Effector memory CD8-positive, alpha-beta T cell (primary cell): ENCODE measurements at regions not wholly inside any gene's neighbourhood (a gene's known extent, or its start where the extent isn't known, plus 50 kb on each side); places are given as distances from the start of the nearest gene placed in this dataset.
"Not testable (repeated sequence)": the region's sequence is repeated elsewhere in the genome, so short reads cannot be mapped to it uniquely, and the experiment has no call there.

Source experiments
- ATAC-seq: fragments of 150-1000 bp; cut with Tn5 transposase; replicated peaks from 2 replicates; pipeline ENCODE4 v1.10.0; 2021; ENCODE audit warnings: mild to moderate bottlenecking, moderate library complexity
- DNase-seq, 3 experiments: peaks; one replicate each; pipeline ENCODE4 v3.0.0; 2021
- H3K27ac Mint-ChIP-seq, 2 donors: one replicate each; pipeline ENCODE4 v1.8.0; 2022; ENCODE audit warnings: mild to moderate bottlenecking in 2 of 2, mixed read lengths in 2 of 2, moderate library complexity in 2 of 2
- H3K27me3 Mint-ChIP-seq, 2 donors: one replicate each; pipeline ENCODE4 v1.8.0; 2022; ENCODE audit warnings: mixed read lengths in 2 of 2
- H3K36me3 Mint-ChIP-seq: one replicate; pipeline ENCODE4 v1.8.0; 2022; ENCODE audit warnings: mild to moderate bottlenecking, moderate library complexity, mixed read lengths; ENCODE audit not compliant: insufficient read depth
- H3K4me1 Mint-ChIP-seq, 2 donors: one replicate each; pipeline ENCODE4 v1.8.0; 2022; ENCODE audit warnings: low read depth in 2 of 2, mixed read lengths in 2 of 2
- H3K4me3 Mint-ChIP-seq, 2 donors: one replicate each; pipeline ENCODE4 v1.8.0; 2022; ENCODE audit warnings: mild to moderate bottlenecking in 2 of 2, mixed read lengths in 2 of 2, moderate library complexity in 2 of 2
- H3K9me3 Mint-ChIP-seq, 2 donors: one replicate each; pipeline ENCODE4 v1.8.0; 2022; ENCODE audit warnings: mixed read lengths in 2 of 2

DNA sequence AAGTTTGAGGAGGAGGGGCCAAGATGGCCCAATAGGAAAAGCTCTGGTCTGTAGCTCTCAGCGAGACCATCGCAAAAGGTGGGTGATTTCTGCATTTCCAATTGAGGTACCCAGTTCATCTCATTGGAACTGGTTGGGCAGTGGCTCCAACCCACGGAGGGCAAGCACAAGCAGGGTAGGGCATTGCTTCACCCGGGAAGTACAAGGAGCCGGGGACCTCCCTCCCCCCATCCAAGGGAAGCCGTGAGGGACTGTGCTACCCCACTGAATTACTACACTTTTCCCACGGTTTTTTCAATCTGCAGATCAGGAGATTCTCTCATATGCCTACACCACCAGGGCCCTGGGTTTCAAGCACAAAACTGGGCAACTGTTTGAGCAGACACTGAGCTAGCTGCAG, 58.0 kb upstream of the EFCAB3 start:
- ATAC-seq (no peak), DNase-seq (no peak)
- no peak overlapping the region for H3K4me3 Mint-ChIP-seq
- peaks cover 32 to 35% of the 10 kb centered on the region in 2 donors for H3K27me3 Mint-ChIP-seq
- H3K36me3 Mint-ChIP-seq, result no peaks in the 10 kb centered on the region
- no peaks in the 10 kb centered on the region for H3K9me3 Mint-ChIP-seq
- no peaks in the 10 kb centered on the region for H3K4me1 Mint-ChIP-seq
- H3K27ac Mint-ChIP-seq, result no peak overlapping the region

GRCh38 chr17:62321451-62321850, 58.9 kb upstream of the EFCAB3 start:
- Mint-ChIP-seq H3K27me3 (peaks cover 35 to 40% of the 10 kb centered on the region in 2 donors), H3K27ac (no peak overlapping the region), H3K4me3 (no peak overlapping the region), H3K4me1 (no peaks in the 10 kb centered on the region), H3K9me3 (no peaks in the 10 kb centered on the region), H3K36me3 (no peaks in the 10 kb centered on the region)
- DNase-seq, result no peak
- no peak for ATAC-seq

DNA sequence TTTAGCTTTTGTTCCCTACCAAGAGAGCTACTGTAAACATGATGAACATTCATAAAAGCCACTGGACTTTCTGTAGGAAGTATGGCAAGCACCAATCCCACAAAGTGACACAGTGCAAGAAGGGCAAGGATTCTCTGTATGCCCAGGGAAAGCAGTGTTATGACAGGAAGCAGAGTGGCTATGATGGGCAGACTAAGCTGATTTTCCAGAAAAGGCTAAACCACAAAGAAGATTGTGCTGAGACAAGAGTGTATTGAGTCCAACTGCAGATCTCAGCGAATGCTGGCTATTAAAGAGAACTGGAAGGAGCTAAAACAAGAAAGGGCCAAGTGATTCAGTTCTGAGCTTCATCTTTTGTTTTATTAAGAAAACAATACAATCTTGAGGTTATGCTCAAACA, 60.5 kb upstream of the EFCAB3 start:
- Mint-ChIP-seq H3K9me3 (no peaks in the 10 kb centered on the region), H3K27me3 (peaks cover 47 to 52% of the 10 kb centered on the region in 2 donors), H3K4me3 (no peak overlapping the region), H3K4me1 (no peaks in the 10 kb centered on the region), H3K27ac (no peak overlapping the region), H3K36me3 (no peaks in the 10 kb centered on the region)
- DNase-seq, result no peak
- ATAC-seq, result no peak

DNA sequence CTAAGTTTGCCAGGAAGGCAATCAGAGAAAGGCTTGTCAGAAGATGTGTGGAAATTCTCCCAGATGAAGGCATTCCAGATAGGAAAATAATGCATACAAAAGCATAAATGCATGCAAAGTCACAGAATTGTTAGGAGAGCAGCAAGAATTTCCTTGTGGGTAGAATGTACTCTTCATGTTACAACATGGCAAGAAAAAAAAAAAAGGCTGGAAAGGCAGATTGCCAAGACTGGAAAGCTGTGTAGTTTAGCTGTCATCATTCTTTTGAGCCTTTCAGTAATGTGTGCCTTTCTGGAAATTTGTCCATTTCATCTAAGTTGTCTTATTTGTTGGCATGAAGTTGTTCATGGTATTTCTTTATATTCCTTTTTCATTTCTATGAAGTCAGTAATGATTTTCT, 71.0 kb upstream of the EFCAB3 start:
- Mint-ChIP-seq H3K4me1 (no peaks in the 10 kb centered on the region), H3K9me3 (peaks cover 0 to 2% of the 10 kb centered on the region in 2 donors), H3K27ac (no peak overlapping the region), H3K4me3 (no peak overlapping the region), H3K36me3 (no peaks in the 10 kb centered on the region), H3K27me3 (peaks cover 52 to 59% of the 10 kb centered on the region in 2 donors)
- ATAC-seq (no peak), DNase-seq (no peak)

DNA sequence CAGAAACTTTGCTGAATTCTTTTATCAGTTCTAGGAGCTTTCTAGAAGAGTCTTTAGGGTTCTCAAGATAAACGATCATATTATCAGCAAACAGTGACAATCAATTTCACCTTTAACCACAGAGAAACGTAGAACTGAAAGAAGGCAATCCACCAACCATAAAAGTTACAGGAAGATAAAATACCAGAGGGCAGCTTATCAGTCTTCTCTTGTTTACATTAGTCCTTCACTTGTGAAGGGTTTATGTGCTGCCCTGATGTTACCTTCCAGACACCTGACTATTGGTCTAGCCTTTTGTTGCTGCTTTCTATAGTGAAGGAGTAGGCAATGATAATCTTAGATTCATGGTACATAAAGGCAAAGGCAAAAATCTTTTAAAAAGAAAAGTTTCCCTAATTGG, 73.2 kb upstream of the EFCAB3 start:
- ATAC-seq, result no peak
- DNase-seq, result no peak
- peaks cover 54 to 62% of the 10 kb centered on the region in 2 donors for H3K27me3 Mint-ChIP-seq
- H3K4me1 Mint-ChIP-seq, result no peaks in the 10 kb centered on the region
- peaks cover 0 to 2% of the 10 kb centered on the region in 2 donors for H3K9me3 Mint-ChIP-seq
- no peak overlapping the region for H3K4me3 Mint-ChIP-seq
- no peaks in the 10 kb centered on the region for H3K36me3 Mint-ChIP-seq
- H3K27ac Mint-ChIP-seq, result no peak overlapping the region

GRCh38 chr17:62303476-62303875, 76.9 kb upstream of the EFCAB3 start:
- H3K4me1 Mint-ChIP-seq, result no peaks in the 10 kb centered on the region
- ATAC-seq (no peak), DNase-seq (no peak)
- no peak overlapping the region for H3K4me3 Mint-ChIP-seq
- H3K27ac Mint-ChIP-seq, result no peak overlapping the region
- H3K9me3 Mint-ChIP-seq, result no peaks in the 10 kb centered on the region
- peaks cover 51 to 57% of the 10 kb centered on the region in 2 donors for H3K27me3 Mint-ChIP-seq
- H3K36me3 Mint-ChIP-seq, result no peaks in the 10 kb centered on the region

- DNase-seq (no peak), ATAC-seq (no peak)
- H3K27me3 Mint-ChIP-seq, result peaks cover 24 to 31% of the 10 kb centered on the region in 2 donors
- H3K9me3 Mint-ChIP-seq, result no peaks in the 10 kb centered on the region
- H3K4me1 Mint-ChIP-seq, result no peaks in the 10 kb centered on the region
- H3K27ac Mint-ChIP-seq, result no peak overlapping the region
- no peaks in the 10 kb centered on the region for H3K36me3 Mint-ChIP-seq
- H3K4me3 Mint-ChIP-seq, result no peak overlapping the region
Measured at GRCh38 chr17:62300697-62301096, 79.7 kb upstream of the EFCAB3 start.

DNA sequence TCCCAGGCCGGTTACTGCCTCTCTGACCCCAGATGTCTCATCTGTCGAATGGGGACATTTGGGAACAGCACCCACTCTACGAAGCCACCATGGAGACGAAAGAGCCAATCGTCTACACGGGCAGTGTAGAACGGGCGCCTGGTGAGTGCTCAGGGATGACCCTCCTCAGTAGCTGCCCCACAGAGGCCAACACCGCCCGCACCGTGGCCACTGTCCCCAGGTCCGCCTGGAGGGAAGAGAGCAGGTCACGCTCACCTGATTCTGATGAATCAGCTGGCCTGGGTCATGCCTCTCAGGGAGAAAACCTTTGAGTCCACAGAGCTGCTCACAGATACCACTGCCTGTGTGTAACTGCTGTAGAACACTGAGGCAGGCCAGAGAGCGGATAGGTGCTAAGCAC, 105.1 kb upstream of the EFCAB3 start:
- H3K4me3 Mint-ChIP-seq, H3K4me1 Mint-ChIP-seq, H3K27ac Mint-ChIP-seq, ATAC-seq, H3K27me3 Mint-ChIP-seq, H3K36me3 Mint-ChIP-seq, H3K9me3 Mint-ChIP-seq, DNase-seq: not testable (repeated sequence)

GRCh38 chr17:62268361-62268760, 112.0 kb upstream of the EFCAB3 start:
- not testable (repeated sequence) for ATAC-seq, H3K9me3 Mint-ChIP-seq

GRCh38 chr17:62264974-62265373, 115.4 kb upstream of the EFCAB3 start:
- H3K4me1 Mint-ChIP-seq, H3K27me3 Mint-ChIP-seq, H3K4me3 Mint-ChIP-seq, H3K36me3 Mint-ChIP-seq, H3K9me3 Mint-ChIP-seq, DNase-seq, H3K27ac Mint-ChIP-seq, ATAC-seq: not testable (repeated sequence)

More at GRCh38 chr17:62268361-62268760, 112.0 kb upstream of the EFCAB3 start:
- H3K4me3 Mint-ChIP-seq, H3K27ac Mint-ChIP-seq, H3K27me3 Mint-ChIP-seq, H3K4me1 Mint-ChIP-seq, DNase-seq, H3K36me3 Mint-ChIP-seq: not testable (repeated sequence)

- H3K4me1 Mint-ChIP-seq, H3K36me3 Mint-ChIP-seq, H3K27me3 Mint-ChIP-seq, H3K9me3 Mint-ChIP-seq, H3K27ac Mint-ChIP-seq, H3K4me3 Mint-ChIP-seq, DNase-seq, ATAC-seq: not testable (repeated sequence)
Measured at GRCh38 chr17:62255791-62256190, 124.6 kb upstream of the EFCAB3 start.

GRCh38 chr17:62242076-62242475, 138.3 kb upstream of the EFCAB3 start:
- ATAC-seq, H3K27ac Mint-ChIP-seq, H3K9me3 Mint-ChIP-seq, H3K4me1 Mint-ChIP-seq, DNase-seq, H3K36me3 Mint-ChIP-seq, H3K4me3 Mint-ChIP-seq: not testable (repeated sequence)
- H3K27me3 Mint-ChIP-seq, result peaks cover 27 to 28% of the 10 kb centered on the region in 2 donors

DNA sequence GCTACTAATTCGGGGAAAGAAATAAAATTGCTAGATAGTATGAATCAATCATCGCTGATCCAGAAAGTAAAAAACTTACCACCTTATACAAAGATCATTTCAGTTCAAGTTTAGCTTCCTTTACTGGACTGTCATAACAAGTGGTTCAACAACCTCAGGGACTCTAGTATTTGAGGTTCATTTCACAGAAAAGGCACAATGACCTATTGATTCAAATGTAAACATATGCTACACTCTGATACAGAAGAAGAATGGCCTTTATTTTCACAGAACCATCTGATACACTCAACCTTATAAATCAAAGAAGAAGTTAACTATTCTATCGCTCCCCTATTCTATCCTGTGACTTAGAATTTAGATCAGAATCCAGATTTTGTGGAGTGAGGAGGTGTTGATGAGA, 140.8 kb upstream of the EFCAB3 start:
- DNase-seq, H3K36me3 Mint-ChIP-seq, H3K4me3 Mint-ChIP-seq, H3K4me1 Mint-ChIP-seq, H3K27ac Mint-ChIP-seq, H3K9me3 Mint-ChIP-seq, ATAC-seq: not testable (repeated sequence)
- peaks cover 23 to 35% of the 10 kb centered on the region in 2 donors for H3K27me3 Mint-ChIP-seq

DNA sequence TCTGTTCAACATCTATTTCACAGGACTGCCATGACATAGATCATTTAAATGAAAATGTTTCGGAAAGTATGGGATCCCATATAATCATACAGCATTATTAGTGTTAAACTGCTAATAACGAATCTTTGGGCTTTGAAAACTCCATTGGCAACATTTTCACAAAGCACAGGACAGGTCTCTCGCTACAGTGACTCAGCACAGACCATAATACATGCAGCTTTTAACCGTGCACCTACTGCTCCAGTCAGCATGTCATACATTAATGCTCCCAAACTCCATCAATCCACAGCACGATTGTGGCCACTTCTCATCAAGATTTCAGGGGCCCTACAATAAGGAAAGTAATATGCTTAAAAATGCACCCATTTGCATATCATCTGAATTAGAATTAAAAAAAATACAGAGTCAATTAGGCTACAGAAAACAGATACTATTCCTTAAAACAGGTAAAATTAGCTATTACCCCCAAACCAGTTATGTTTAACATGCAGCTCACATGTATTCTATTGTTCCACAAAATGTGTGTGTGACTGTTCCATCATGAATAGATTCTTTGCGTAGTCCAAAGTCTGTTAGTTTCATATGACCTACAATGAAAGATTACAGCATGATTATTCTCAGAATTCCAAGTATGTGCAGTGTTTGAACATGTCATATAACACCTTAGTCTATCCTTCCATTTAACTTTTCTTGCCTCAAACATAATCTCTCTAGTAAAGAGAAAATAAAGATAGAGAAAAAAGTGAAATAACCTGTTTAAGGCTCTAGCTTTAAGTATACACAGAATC, 141.6 kb upstream of the EFCAB3 start:
- not testable (repeated sequence) for H3K27ac Mint-ChIP-seq

More for the DNA sequence above, 141.6 kb upstream of the EFCAB3 start:
- not testable (repeated sequence) for H3K36me3 Mint-ChIP-seq, DNase-seq, H3K4me3 Mint-ChIP-seq, H3K4me1 Mint-ChIP-seq, H3K9me3 Mint-ChIP-seq, ATAC-seq
- H3K27me3 Mint-ChIP-seq, result peaks cover 23 to 35% of the 10 kb centered on the region in 2 donors
